Astrocyte (in vitro differentiated cells and primary cell): ENCODE measurements at regions not wholly inside any gene's neighbourhood (a gene's known extent, or its start where the extent isn't known, plus 50 kb on each side); places are given as distances from the start of the nearest gene placed in this dataset.
"Not testable (repeated sequence)": the region's sequence is repeated elsewhere in the genome, so short reads cannot be mapped to it uniquely, and the experiment has no call there.

Source experiments
- DNase-seq: peaks from one replicate; pipeline ENCODE4 v3.0.0-alpha.2; 2010; ENCODE audit warnings: low read depth
- FAIRE-seq: peaks from 2 replicates; lab custom pipeline; 2011; peaks lifted over from hg19 to GRCh38; lab: Jason Lieb, UNC
- H2AFZ ChIP-seq: 2 replicates; pipeline ENCODE4 v1.6.0; 2012; ENCODE audit warnings: low read depth, low read length, inconsistent platforms
- H3K27ac ChIP-seq: 2 replicates; pipeline ENCODE4 v1.5.1; 2011; ENCODE audit warnings: low read depth, low read length, inconsistent platforms
- H3K27me3 ChIP-seq: 2 replicates; pipeline ENCODE4 v1.6.0; 2011; ENCODE audit warnings: low read length, inconsistent platforms; ENCODE audit not compliant: insufficient read depth
- H3K36me3 ChIP-seq: 2 replicates; pipeline ENCODE4 v1.5.1; 2011; ENCODE audit warnings: low read length, inconsistent platforms; ENCODE audit not compliant: insufficient read depth
- H3K4me1 ChIP-seq: 2 replicates; pipeline ENCODE4 v1.5.1; 2011; ENCODE audit warnings: low read length, inconsistent platforms; ENCODE audit not compliant: insufficient read depth
- H3K4me2 ChIP-seq: 2 replicates; pipeline ENCODE4 v1.6.0; 2012; ENCODE audit warnings: low read length, inconsistent platforms
- H3K4me3 ChIP-seq: 2 replicates; pipeline ENCODE4 v1.5.1; 2011; ENCODE audit warnings: low read depth, mild to moderate bottlenecking, low read length, inconsistent platforms; ENCODE audit not compliant: insufficient read depth
- H3K79me2 ChIP-seq: 2 replicates; pipeline ENCODE4 v1.6.0; 2012; ENCODE audit warnings: mild to moderate bottlenecking, low read length, inconsistent platforms; ENCODE audit not compliant: insufficient read depth
- H3K9ac ChIP-seq: 2 replicates; pipeline ENCODE4 v1.6.0; 2012; ENCODE audit warnings: mild to moderate bottlenecking, low read length, inconsistent platforms
- H3K9me3 ChIP-seq: 2 replicates; pipeline ENCODE4 v1.5.1; 2012; ENCODE audit warnings: low read depth, mild to moderate bottlenecking, low read length, inconsistent platforms; ENCODE audit not compliant: insufficient read depth
- H4K20me1 ChIP-seq: 2 replicates; pipeline ENCODE4 v1.6.0; 2012; ENCODE audit warnings: low read length, inconsistent platforms; ENCODE audit not compliant: insufficient read depth
- H3K27ac Mint-ChIP-seq: one replicate; pipeline ENCODE4 v1.8.0; 2021; ENCODE audit warnings: mild to moderate bottlenecking, mixed read lengths; ENCODE audit not compliant: unreplicated experiment
- H3K27me3 Mint-ChIP-seq: one replicate; pipeline ENCODE4 v1.8.0; 2021; ENCODE audit warnings: low read depth, mixed read lengths; ENCODE audit not compliant: unreplicated experiment
- H3K36me3 Mint-ChIP-seq: one replicate; pipeline ENCODE4 v1.8.0; 2021; ENCODE audit warnings: low read depth, mixed read lengths; ENCODE audit not compliant: unreplicated experiment
- H3K4me1 Mint-ChIP-seq: one replicate; pipeline ENCODE4 v1.8.0; 2021; ENCODE audit warnings: low read depth, mixed read lengths; ENCODE audit not compliant: unreplicated experiment
- H3K4me3 Mint-ChIP-seq: one replicate; pipeline ENCODE4 v1.8.0; 2021; ENCODE audit warnings: mild to moderate bottlenecking, moderate library complexity, mixed read lengths; ENCODE audit not compliant: unreplicated experiment
- H3K9me3 Mint-ChIP-seq: one replicate; pipeline ENCODE4 v1.8.0; 2021; ENCODE audit warnings: mild to moderate bottlenecking, mixed read lengths; ENCODE audit not compliant: unreplicated experiment
- EZH2 ChIP-seq: IDR thresholded peaks from 2 replicates; pipeline ENCODE4 v1.6.1; 2012; ENCODE audit warnings: mild to moderate bottlenecking, low read length, inconsistent platforms; ENCODE audit not compliant: insufficient read depth
- TF ChIP-seq, protein P1 (sequence below): IDR thresholded peaks from 2 replicates; pipeline ENCODE4 v1.5.1; 2011; ENCODE audit warnings: low read depth, mild to moderate bottlenecking, inconsistent platforms, low read length, moderate library complexity; ENCODE audit not compliant: insufficient read depth

GRCh38 chr12:75944097-75944904 lies 87.3 kb downstream of the PHLDA1 start:
- Histone ChIP-seq H3K9ac (peak overlapping the region; percentile 57), H4K20me1 (no peaks in the 10 kb centered on the region), H3K4me1 (peaks cover 21% of the 10 kb centered on the region), H3K27me3 (no peaks in the 10 kb centered on the region), H3K4me3 (peak overlapping the region; percentile 26), H2AFZ (no peak overlapping the region), H3K9me3 (no peaks in the 10 kb centered on the region), H3K36me3 (no peaks in the 10 kb centered on the region), H3K4me2 (peak overlapping the region; percentile 76), H3K79me2 (no peaks in the 10 kb centered on the region), H3K27ac (peak overlapping the region; percentile 84)
- peak; percentile 94 for FAIRE-seq
- Mint-ChIP-seq H3K4me3 (no peak overlapping the region), H3K9me3 (peaks cover 8% of the 10 kb centered on the region), H3K27ac (peak overlapping the region; percentile 92), H3K36me3 (no peaks in the 10 kb centered on the region), H3K27me3 (no peaks in the 10 kb centered on the region), H3K4me1 (peaks cover 20% of the 10 kb centered on the region)
- peak; percentile 96 for DNase-seq
- TF ChIP-seq, protein P1, sequence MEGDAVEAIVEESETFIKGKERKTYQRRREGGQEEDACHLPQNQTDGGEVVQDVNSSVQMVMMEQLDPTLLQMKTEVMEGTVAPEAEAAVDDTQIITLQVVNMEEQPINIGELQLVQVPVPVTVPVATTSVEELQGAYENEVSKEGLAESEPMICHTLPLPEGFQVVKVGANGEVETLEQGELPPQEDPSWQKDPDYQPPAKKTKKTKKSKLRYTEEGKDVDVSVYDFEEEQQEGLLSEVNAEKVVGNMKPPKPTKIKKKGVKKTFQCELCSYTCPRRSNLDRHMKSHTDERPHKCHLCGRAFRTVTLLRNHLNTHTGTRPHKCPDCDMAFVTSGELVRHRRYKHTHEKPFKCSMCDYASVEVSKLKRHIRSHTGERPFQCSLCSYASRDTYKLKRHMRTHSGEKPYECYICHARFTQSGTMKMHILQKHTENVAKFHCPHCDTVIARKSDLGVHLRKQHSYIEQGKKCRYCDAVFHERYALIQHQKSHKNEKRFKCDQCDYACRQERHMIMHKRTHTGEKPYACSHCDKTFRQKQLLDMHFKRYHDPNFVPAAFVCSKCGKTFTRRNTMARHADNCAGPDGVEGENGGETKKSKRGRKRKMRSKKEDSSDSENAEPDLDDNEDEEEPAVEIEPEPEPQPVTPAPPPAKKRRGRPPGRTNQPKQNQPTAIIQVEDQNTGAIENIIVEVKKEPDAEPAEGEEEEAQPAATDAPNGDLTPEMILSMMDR, result no peak
- no peak for TF ChIP-seq EZH2

DNA sequence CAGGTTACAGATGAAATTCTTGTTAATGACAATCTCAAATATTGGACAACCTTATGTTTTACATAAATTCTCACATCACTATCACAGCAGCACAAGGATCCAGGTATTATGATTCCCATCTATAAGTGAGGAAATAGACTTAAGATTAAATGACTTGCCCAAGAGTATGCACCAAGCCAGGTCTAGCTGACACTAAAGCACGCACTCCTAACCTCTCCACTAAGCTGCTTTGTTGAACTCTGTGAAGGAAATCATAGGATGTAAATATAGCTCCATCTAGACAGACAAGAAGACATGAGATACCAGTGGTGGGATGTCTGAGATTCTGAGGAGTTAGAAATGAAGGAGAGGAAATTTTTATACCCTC lies 87.9 kb downstream of the PHLDA1 start:
- Histone ChIP-seq H3K27ac (peak overlapping the region; percentile 84), H3K27me3 (no peaks in the 10 kb centered on the region), H3K9ac (peak overlapping the region; percentile 57), H3K4me1 (peaks cover 21% of the 10 kb centered on the region), H4K20me1 (no peaks in the 10 kb centered on the region), H3K4me2 (peak overlapping the region; percentile 76), H3K9me3 (no peaks in the 10 kb centered on the region), H2AFZ (no peak overlapping the region), H3K4me3 (no peak overlapping the region), H3K36me3 (no peaks in the 10 kb centered on the region), H3K79me2 (no peaks in the 10 kb centered on the region)
- Mint-ChIP-seq H3K27me3 (no peaks in the 10 kb centered on the region), H3K4me1 (peaks cover 20% of the 10 kb centered on the region), H3K27ac (peak overlapping the region; percentile 92), H3K9me3 (peaks cover 8% of the 10 kb centered on the region), H3K36me3 (no peaks in the 10 kb centered on the region), H3K4me3 (no peak overlapping the region)
- TF ChIP-seq, protein P1, result no peak
- TF ChIP-seq EZH2, result no peak
- FAIRE-seq, result no peak
- no peak for DNase-seq

DNA sequence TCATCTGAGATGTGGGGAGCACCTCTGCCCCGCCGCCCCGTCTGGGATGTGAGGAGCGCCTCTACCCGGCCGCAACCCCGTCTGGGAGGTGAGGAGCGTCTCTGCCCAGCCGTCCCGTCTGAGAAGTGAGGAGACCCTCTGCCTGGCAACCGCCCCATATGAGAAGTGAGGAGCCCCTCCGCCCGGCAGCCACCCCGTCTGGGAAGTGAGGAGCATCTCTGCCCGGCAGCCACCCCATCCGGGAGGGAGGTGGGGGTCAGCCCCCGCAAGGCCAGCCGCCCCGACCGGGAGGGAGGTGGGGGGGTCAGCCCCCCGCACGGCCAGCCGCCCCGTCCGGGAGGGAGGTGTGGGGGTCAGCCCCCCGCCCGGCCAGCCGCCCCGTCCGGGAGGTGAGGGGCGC lies 89.9 kb downstream of the PHLDA1 start:
- not testable (repeated sequence) for H4K20me1 ChIP-seq, H3K79me2 ChIP-seq, H3K4me2 ChIP-seq, H3K9me3 ChIP-seq, H3K27me3 Mint-ChIP-seq, H3K36me3 Mint-ChIP-seq, H3K27ac ChIP-seq, H3K36me3 ChIP-seq, DNase-seq, H3K27ac Mint-ChIP-seq, H3K4me3 ChIP-seq, H3K9me3 Mint-ChIP-seq, H3K27me3 ChIP-seq, H2AFZ ChIP-seq, H3K4me3 Mint-ChIP-seq, H3K9ac ChIP-seq, FAIRE-seq
- peaks cover 18% of the 10 kb centered on the region for H3K4me1 ChIP-seq
- peaks cover 20% of the 10 kb centered on the region for H3K4me1 Mint-ChIP-seq
